Stimulated activated naive CD4-positive, alpha-beta T cell (primary cell): ENCODE measurements at regions not wholly inside any gene's neighbourhood (a gene's known extent, or its start where the extent isn't known, plus 50 kb on each side); places are given as distances from the start of the nearest gene placed in this dataset.
"Not testable (repeated sequence)": the region's sequence is repeated elsewhere in the genome, so short reads cannot be mapped to it uniquely, and the experiment has no call there.

Experiments used
- DNase-seq, 6 experiments: peaks; one replicate each; lab custom pipeline; 2025; lab: John Stamatoyannopoulos, UW

- no peak for DNase-seq
Observed at GRCh38 chr3:110894574-110894973, 177.0 kb upstream of the NECTIN3 start.

GRCh38 chr3:110895054-110895453 is 176.6 kb upstream of the NECTIN3 start:
- DNase-seq: no peak

GRCh38 chr3:110897046-110897445 is 174.6 kb upstream of the NECTIN3 start:
- no peak for DNase-seq

- DNase-seq: no peak
Observed at GRCh38 chr3:110900576-110900975, 171.0 kb upstream of the NECTIN3 start.

GRCh38 chr3:110901536-110901935 is 170.1 kb upstream of the NECTIN3 start:
- no peak for DNase-seq

- no peak for DNase-seq
Observed at GRCh38 chr3:110902453-110903085, 169.0 kb upstream of the NECTIN3 start.

- no peak for DNase-seq
Observed at GRCh38 chr3:110903771-110904519, 167.7 kb upstream of the NECTIN3 start.

- no peak for DNase-seq
Observed at GRCh38 chr3:110904520-110904890, 167.1 kb upstream of the NECTIN3 start.

GRCh38 chr3:110905121-110905520 is 166.5 kb upstream of the NECTIN3 start:
- DNase-seq: no peak

- DNase-seq: no peak
Observed at GRCh38 chr3:110909839-110910238, 161.8 kb upstream of the NECTIN3 start.

GRCh38 chr3:110910346-110910955 is 161.2 kb upstream of the NECTIN3 start:
- no peak for DNase-seq

GRCh38 chr3:110918963-110919362 is 152.7 kb upstream of the NECTIN3 start:
- no peak for DNase-seq

GRCh38 chr3:110925798-110926197 is 145.8 kb upstream of the NECTIN3 start:
- DNase-seq: no peak

GRCh38 chr3:110928016-110928662 is 143.5 kb upstream of the NECTIN3 start:
- DNase-seq: no peak

- DNase-seq: no peak
Observed at GRCh38 chr3:110929816-110930215, 141.8 kb upstream of the NECTIN3 start.

GRCh38 chr3:110932567-110932966 is 139.0 kb upstream of the NECTIN3 start:
- no peak for DNase-seq

- DNase-seq: no peak
Observed at GRCh38 chr3:110933821-110934426, 137.7 kb upstream of the NECTIN3 start.

GRCh38 chr3:110938629-110939028 is 133.0 kb upstream of the NECTIN3 start:
- no peak for DNase-seq

GRCh38 chr3:110940055-110940454 is 131.6 kb upstream of the NECTIN3 start:
- no peak for DNase-seq

GRCh38 chr3:110944782-110945181 is 126.8 kb upstream of the NECTIN3 start:
- no peak for DNase-seq

- no peak for DNase-seq
Observed at GRCh38 chr3:110946810-110947209, 124.8 kb upstream of the NECTIN3 start.

GRCh38 chr3:110949194-110949593 is 122.4 kb upstream of the NECTIN3 start:
- DNase-seq: not testable (repeated sequence)
